Sciatic nerve (tissue), 2 donors: ENCODE measurements at regions not wholly inside any gene's neighbourhood (a gene's known extent, or its start where the extent isn't known, plus 50 kb on each side); places are given as distances from the start of the nearest gene placed in this dataset.
"Not testable (repeated sequence)": the region's sequence is repeated elsewhere in the genome, so short reads cannot be mapped to it uniquely, and the experiment has no call there.

ENCODE experiments used
- ATAC-seq: fragments of 200-7000 bp; cut with Tn5 transposase; one replicate; pipeline ENCODE4 v1.9.1; 2020; ENCODE audit warnings: mild to moderate bottlenecking, moderate library complexity
- DNase-seq: peaks from one replicate; pipeline ENCODE4 v3.0.0-alpha.2; 2020; ENCODE audit warnings: low spot score
- intact Hi-C: fragments of 100-400 bp; cut with DNase I; formaldehyde crosslinking; loops from one replicate; pipeline ENCODE4 v1.14.2; 2022
- donor health status: DM: no; HTN: no; CAD: no.
- donor health status: DM: no; HTN: no; CAD: no.

GRCh38 chr1:100597061-100597741, 59.3 kb downstream of the GPR88 start:
- no peak for ATAC-seq
- DNase-seq = no peak
- intact Hi-C loops = no loop called here

GRCh38 chr1:100597784-100598183, 59.8 kb downstream of the GPR88 start:
- DNase-seq (no peak), ATAC-seq (no peak)
- intact Hi-C loops = no loop called here

GRCh38 chr1:100600377-100600776, 62.4 kb downstream of the GPR88 start:
- not testable (repeated sequence) for DNase-seq
- intact Hi-C loops = loop anchor here (10.0 kb wide), 1 partner anchor 264 kb away; no protein-coding TSS in a partner anchor

GRCh38 chr1:100602028-100602427, 64.1 kb downstream of the GPR88 start:
- intact Hi-C loops = loop anchor here (10.0 kb wide), 1 partner anchor 263 kb away; no protein-coding TSS in a partner anchor
- DNase-seq, ATAC-seq: not testable (repeated sequence)

More at GRCh38 chr1:100600377-100600776, 62.4 kb downstream of the GPR88 start:
- ATAC-seq = not testable (repeated sequence)

GRCh38 chr1:100604372-100604771, 66.4 kb downstream of the GPR88 start:
- ATAC-seq = no peak
- no peak for DNase-seq
- intact Hi-C loops = loop anchor here (10.0 kb wide), 1 partner anchor 260 kb away; no protein-coding TSS in a partner anchor

GRCh38 chr1:100606438-100606837, 68.5 kb downstream of the GPR88 start:
- intact Hi-C loops = loop anchor here (10.0 kb wide), 1 partner anchor 258 kb away; no protein-coding TSS in a partner anchor
- DNase-seq = no peak
- ATAC-seq = peak; percentile 91

- intact Hi-C loops = loop anchor here (10.0 kb wide), 1 partner anchor 257 kb away; no protein-coding TSS in a partner anchor
- no peak for DNase-seq
- ATAC-seq = peak; percentile 93
Measured at GRCh38 chr1:100607628-100608240, 69.8 kb downstream of the GPR88 start.

- intact Hi-C loops = loop anchor here (10.0 kb wide), 1 partner anchor 255 kb away; no protein-coding TSS in a partner anchor
- ATAC-seq (no peak), DNase-seq (no peak)
Measured at GRCh38 chr1:100609849-100610248, 71.9 kb downstream of the GPR88 start.

GRCh38 chr1:100611086-100611485, 73.1 kb downstream of the GPR88 start:
- intact Hi-C loops = no loop called here
- no peak for DNase-seq
- ATAC-seq = no peak

GRCh38 chr1:100612540-100612939, 74.6 kb downstream of the GPR88 start:
- intact Hi-C loops = no loop called here
- ATAC-seq (no peak), DNase-seq (no peak)

GRCh38 chr1:100613817-100614559, 76.0 kb downstream of the GPR88 start:
- DNase-seq (no peak), ATAC-seq (no peak)
- intact Hi-C loops = no loop called here

GRCh38 chr1:100614570-100614969, 76.6 kb downstream of the GPR88 start:
- ATAC-seq = no peak
- no peak for DNase-seq
- intact Hi-C loops = no loop called here

GRCh38 chr1:100615686-100616085, 77.7 kb downstream of the GPR88 start:
- no peak for ATAC-seq
- no peak for DNase-seq
- intact Hi-C loops = no loop called here

GRCh38 chr1:100616121-100616621, 78.2 kb downstream of the GPR88 start:
- intact Hi-C loops = no loop called here
- DNase-seq (no peak), ATAC-seq (no peak)

- intact Hi-C loops = no loop called here
- no peak for DNase-seq
- ATAC-seq = peak; percentile 89
Measured at GRCh38 chr1:100622037-100622436, 84.1 kb downstream of the GPR88 start.

- DNase-seq (no peak), ATAC-seq (peak; percentile 23)
- intact Hi-C loops = no loop called here
Measured at GRCh38 chr1:100622506-100622905, 84.6 kb downstream of the GPR88 start.

GRCh38 chr1:100622966-100623762, 85.2 kb downstream of the GPR88 start:
- DNase-seq (no peak), ATAC-seq (peak; percentile 55)
- intact Hi-C loops = no loop called here

- DNase-seq (no peak), ATAC-seq (no peak)
- intact Hi-C loops = no loop called here
Measured at GRCh38 chr1:100624886-100625610, 87.1 kb downstream of the GPR88 start.
